Endothelial cell of umbilical vein (primary cell): ENCODE measurements at regions not wholly inside any gene's neighbourhood (a gene's known extent, or its start where the extent isn't known, plus 50 kb on each side); places are given as distances from the start of the nearest gene placed in this dataset.

Source experiments
- BruUV-seq: library from RNA; stranded (reverse); fragments of 400-500 nt; replicated peaks from 2 replicates; lab custom pipeline; 2021; lab: Mats Ljungman, UMichigan
- CTCF ChIA-PET: fragments of 300-600, 350-600 bp; sonication (Branson Sonifier 250); formaldehyde crosslinking; loops from one replicate; lab custom pipeline; 2021; ENCODE audit warnings: antibody characterized with exemption, inconsistent platforms; lab: Charles Lee
- POLR2A ChIA-PET: fragments of 300-600, 350-600 bp; sonication (Branson Sonifier 250); formaldehyde crosslinking; loops from one replicate; lab custom pipeline; 2021; ENCODE audit warnings: antibody characterized with exemption, inconsistent platforms; lab: Charles Lee
- DNase-seq: peaks from one replicate; pipeline ENCODE4 v3.0.0-alpha.2; 2011; ENCODE audit warnings: low read depth, low spot score
- FAIRE-seq: peaks from 2 replicates; lab custom pipeline; 2011; peaks lifted over from hg19 to GRCh38; lab: Jason Lieb, UNC
- H2AFZ ChIP-seq: 2 replicates; pipeline ENCODE4 v1.6.0; 2012; ENCODE audit warnings: low read depth, low read length, control low read depth, inconsistent platforms
- H3K27ac ChIP-seq: 2 replicates; pipeline ENCODE4 v1.5.1; 2011; ENCODE audit warnings: low read depth, mild to moderate bottlenecking, control low read depth, low read length, moderate library complexity; ENCODE audit not compliant: insufficient read depth
- H3K27me3 ChIP-seq, 2 experiments: 2 replicates each; pipeline versions ENCODE4 v1.6.0 to v1.6.1; 2011; ENCODE audit warnings: low read length in 2 of 2, mixed read lengths in 1 of 2; ENCODE audit not compliant: control insufficient read depth in 2 of 2, insufficient read depth in 2 of 2
- H3K36me3 ChIP-seq, 2 experiments: 2 replicates in 1 of 2; 3 replicates in 1 of 2; pipeline ENCODE4 v1.5.1; 2011; ENCODE audit warnings: low read length in 2 of 2, mild to moderate bottlenecking in 1 of 2, moderate library complexity in 1 of 2; ENCODE audit not compliant: control insufficient read depth in 2 of 2, insufficient read depth in 2 of 2; ENCODE audit errors: extremely low read depth in 1 of 2
- H3K4me1 ChIP-seq: 3 replicates; pipeline ENCODE4 v1.5.1; 2011; ENCODE audit warnings: mild to moderate bottlenecking, low read length; ENCODE audit not compliant: control insufficient read depth, insufficient read depth; ENCODE audit errors: extremely low read depth
- H3K4me2 ChIP-seq: 2 replicates; pipeline ENCODE4 v1.6.1; 2011; ENCODE audit warnings: low read length, control low read depth, mixed read lengths; ENCODE audit not compliant: insufficient read depth
- H3K4me3 ChIP-seq, 3 experiments: fragments of 200-600 bp in 1 of 3; sonication (generic), shearing (Covaris generic) in 1 of 3; replicated peaks in 1 of 3; 2 replicates each; pipeline ENCODE4 v1.5.1; 2011 to 2016; ENCODE audit warnings: control low read depth in 3 of 3, low read length in 3 of 3, mild to moderate bottlenecking in 2 of 3, inconsistent platforms in 1 of 3, low read depth in 1 of 3, moderate library complexity in 1 of 3; ENCODE audit not compliant: insufficient read depth in 1 of 3
- H3K79me2 ChIP-seq: 2 replicates; pipeline ENCODE4 v1.6.0; 2012; ENCODE audit warnings: low read length, inconsistent platforms; ENCODE audit not compliant: control insufficient read depth, insufficient read depth
- H3K9ac ChIP-seq: replicated peaks from 2 replicates; pipeline ENCODE3; 2011; ENCODE audit warnings: low read length, control low read depth; ENCODE audit not compliant: insufficient read depth; ENCODE audit errors: extremely low read depth
- H3K9me1 ChIP-seq: replicated peaks from 3 replicates; pipeline ENCODE4 v1.6.0; 2011; ENCODE audit warnings: mild to moderate bottlenecking, low read length; ENCODE audit not compliant: control insufficient read depth, insufficient read depth; ENCODE audit errors: extremely low read depth
- H3K9me3 ChIP-seq: replicated peaks from 2 replicates; pipeline ENCODE4 v1.5.1; 2012; ENCODE audit warnings: low read length, inconsistent platforms; ENCODE audit not compliant: control insufficient read depth, insufficient read depth
- H4K20me1 ChIP-seq: replicated peaks from 2 replicates; pipeline ENCODE3; 2011; ENCODE audit warnings: mild to moderate bottlenecking, low read length; ENCODE audit not compliant: control insufficient read depth, insufficient read depth; ENCODE audit errors: extremely low read depth
- CTCF ChIP-seq, 2 donors: IDR thresholded peaks; 1 replicate in 1 of 2; 2 replicates in 1 of 2; pipeline ENCODE4 v1.5.1; 2011; ENCODE audit warnings: low read length in 2 of 2, mild to moderate bottlenecking in 2 of 2, moderate library complexity in 2 of 2, control low read depth in 1 of 2, inconsistent platforms in 1 of 2, low read depth in 1 of 2; ENCODE audit not compliant: insufficient read depth in 1 of 2; ENCODE audit errors: extremely low read depth in 1 of 2
- EZH2 ChIP-seq: IDR thresholded peaks from 2 replicates; pipeline ENCODE4 v1.6.1; 2012; ENCODE audit warnings: borderline replicate concordance, low read depth, mild to moderate bottlenecking, moderate library complexity, low read length, inconsistent platforms; ENCODE audit not compliant: severe bottlenecking
- FOS ChIP-seq: IDR thresholded peaks from 2 replicates; pipeline ENCODE4 v1.6.1; 2011; ENCODE audit warnings: mild to moderate bottlenecking, low read length, moderate library complexity, borderline replicate concordance; ENCODE audit not compliant: insufficient read depth
- GATA2 ChIP-seq: IDR thresholded peaks from 2 replicates; pipeline ENCODE4 v1.7.0; 2011; ENCODE audit warnings: low read depth, mild to moderate bottlenecking, moderate library complexity, mixed read lengths, low read length; ENCODE audit not compliant: insufficient read length, insufficient read depth
- JUN ChIP-seq: IDR thresholded peaks from 2 replicates; pipeline ENCODE4 v1.6.1; 2011; ENCODE audit warnings: borderline replicate concordance, low read depth; ENCODE audit not compliant: insufficient read length, insufficient read depth
- MYC ChIP-seq: IDR thresholded peaks from one replicate; pipeline ENCODE4 v1.6.1; 2011; ENCODE audit warnings: mild to moderate bottlenecking, low read depth, low read length
- POLR2A ChIP-seq: IDR thresholded peaks from 2 replicates; pipeline ENCODE4 v1.6.1; 2012; ENCODE audit warnings: low read depth, mild to moderate bottlenecking, control low read depth, low read length
- POLR2AphosphoS5 ChIP-seq: IDR thresholded peaks from 2 replicates; pipeline ENCODE4 v1.6.1; 2012; ENCODE audit warnings: low read depth, mild to moderate bottlenecking, control low read depth, low read length, moderate library complexity; ENCODE audit not compliant: insufficient read depth
- dilution Hi-C: fragments of 300-500 bp; cut with MboI; formaldehyde crosslinking; loops from one replicate; pipeline ENCODE4 v1.15.0; 2019; ENCODE audit warnings: low sequenced_read_pairs; ENCODE audit not compliant: extremely low pct_ligation_motif_present
- intact Hi-C: fragments of 100-400 bp; cut with micrococcal nuclease; formaldehyde crosslinking; loops from one replicate; pipeline ENCODE4 v1.10.0; 2022
- TF ChIP-seq, protein P1 (sequence below): IDR thresholded peaks from 2 replicates; pipeline ENCODE4 v1.6.1; 2011; ENCODE audit not compliant: insufficient read depth, insufficient read length

DNA sequence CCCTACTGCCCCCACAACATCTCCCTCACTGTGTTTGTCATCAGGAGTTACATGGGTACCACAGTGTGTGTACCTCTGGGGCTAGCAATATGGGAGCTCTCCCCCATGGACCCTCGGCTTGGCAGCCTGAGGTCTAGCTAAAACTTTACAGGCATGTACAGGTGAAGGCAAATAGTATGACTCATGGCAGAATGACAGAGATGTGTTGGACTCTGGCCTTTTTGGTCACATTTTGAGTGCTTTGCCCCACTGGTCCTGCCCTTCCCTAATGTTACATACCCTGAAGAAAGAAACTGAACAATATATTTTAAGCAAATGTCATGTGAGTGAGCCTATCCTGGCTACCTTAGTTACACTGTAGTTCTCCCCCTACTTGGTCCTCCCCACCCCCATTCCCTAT, 124.0 kb downstream of the NGF start:
- TF ChIP-seq POLR2AphosphoS5 (no peak), FOS (no peak), GATA2 (no peak), JUN (no peak), EZH2 (no peak), CTCF (IDR thresholded peaks at IDR 0.05; ENCODE audit: extremely low read depth in 1 of 2, insufficient read depth in 1 of 2, low read depth in 1 of 2, low read length in 2 of 2) (no peak), POLR2A (no peak), MYC (no peak)
- TF ChIP-seq, protein P1, sequence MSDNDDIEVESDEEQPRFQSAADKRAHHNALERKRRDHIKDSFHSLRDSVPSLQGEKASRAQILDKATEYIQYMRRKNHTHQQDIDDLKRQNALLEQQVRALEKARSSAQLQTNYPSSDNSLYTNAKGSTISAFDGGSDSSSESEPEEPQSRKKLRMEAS: no peak
- intact Hi-C loops: no loop called here
- Histone ChIP-seq H3K4me1 (no peaks in the 10 kb centered on the region), H3K4me2 (no peak overlapping the region), H3K9me3 (no peaks in the 10 kb centered on the region), H3K27ac (no peak overlapping the region), H2AFZ (no peak overlapping the region), H3K4me3 (no peak overlapping the region), H3K79me2 (no peaks in the 10 kb centered on the region), H3K27me3 (peaks cover 0 to 7% of the 10 kb centered on the region in 2 experiments), H3K9ac (no peak overlapping the region), H3K36me3 (no peaks in the 10 kb centered on the region), H3K9me1 (no peaks in the 10 kb centered on the region), H4K20me1 (no peaks in the 10 kb centered on the region)
- no TSS peak for BruUV-seq
- CTCF ChIA-PET: no interaction called here
- DNase-seq (no peak), FAIRE-seq (no peak)
- POLR2A ChIA-PET: no interaction called here
- dilution Hi-C loops: no loop called here
